HCT116 (cell line): ENCODE measurements at regions not wholly inside any gene's neighbourhood (a gene's known extent, or its start where the extent isn't known, plus 50 kb on each side); places are given as distances from the start of the nearest gene placed in this dataset.

Experiments
- ATAC-seq: fragments of 200-7000 bp; cut with Tn5 transposase; 2 replicates; pipeline ENCODE4 v1.9.1; 2020; ENCODE audit warnings: mild to moderate bottlenecking, moderate library complexity
- BruUV-seq: library from RNA; stranded (reverse); fragments of 400-500 nt; replicated peaks from 2 replicates; lab custom pipeline; 2021; lab: Mats Ljungman, UMichigan
- CTCF ChIA-PET: fragments of 300-600 bp; sonication (Branson Sonifier 250); formaldehyde crosslinking; loops from one replicate; lab custom pipeline; 2021; ENCODE audit warnings: antibody characterized with exemption; lab: Charles Lee
- POLR2A ChIA-PET: fragments of 300-600, 350-600 bp; sonication (Branson Sonifier 250); formaldehyde crosslinking; loops from one replicate; lab custom pipeline; 2021; ENCODE audit warnings: antibody characterized with exemption; lab: Charles Lee
- RAD21 ChIA-PET, 2 experiments: fragments of 300-600 bp; sonication (Branson Sonifier 250); formaldehyde crosslinking; loops; one replicate each; lab custom pipeline; 2023; ENCODE audit warnings: low total read pairs in 2 of 2; ENCODE audit not compliant: uncharacterized antibody in 2 of 2, unreplicated experiment in 2 of 2, low non-redundant PET in 1 of 2; lab: Charles Lee
- DNase-seq: peaks from one replicate; pipeline ENCODE4 v3.0.0-alpha.2; 2010; ENCODE audit warnings: low read depth, low spot score
- H2AFZ ChIP-seq: fragments of 200-600 bp; shearing (Covaris generic), sonication (generic); 2 replicates; pipeline ENCODE4 v1.6.1; 2017; ENCODE audit warnings: low read depth, mixed run types, mixed read lengths, antibody characterized with exemption, low read length; ENCODE audit not compliant: poor library complexity, severe bottlenecking
- H3K27ac ChIP-seq: 2 replicates; pipeline ENCODE4 v1.5.1; 2012; ENCODE audit warnings: low read depth, low read length
- H3K27me3 ChIP-seq: fragments of 200-600 bp; sonication (generic); 2 replicates; pipeline ENCODE4 v1.6.1; 2016; ENCODE audit warnings: mixed run types, low read length, mixed read lengths; ENCODE audit not compliant: insufficient read depth
- H3K36me3 ChIP-seq, 2 experiments: fragments of 200-500 bp in 1 of 2; fragments of 200-600 bp in 1 of 2; sonication (Bioruptor generic) in 1 of 2; sonication (generic) in 1 of 2; 2 replicates each; pipeline versions ENCODE4 v1.5.1 to v1.6.1; 2014 to 2016; ENCODE audit warnings: low read length in 2 of 2, inconsistent platforms in 1 of 2, mixed read lengths in 1 of 2, mixed run types in 1 of 2; ENCODE audit not compliant: insufficient read depth in 2 of 2, control insufficient read depth in 1 of 2
- H3K4me1 ChIP-seq, 2 experiments: fragments of 200-600 bp in 1 of 2; sonication (generic) in 1 of 2; 2 replicates each; pipeline versions ENCODE4 v1.5.1 to v1.6.1; 2012 to 2017; ENCODE audit warnings: low read length in 2 of 2, inconsistent platforms in 1 of 2, mild to moderate bottlenecking in 1 of 2, mixed read lengths in 1 of 2, mixed run types in 1 of 2, moderate library complexity in 1 of 2; ENCODE audit not compliant: insufficient read depth in 2 of 2, control insufficient read depth in 1 of 2
- H3K4me2 ChIP-seq: fragments of 200-600 bp; sonication (generic); 2 replicates; pipeline ENCODE4 v1.6.1; 2017; ENCODE audit warnings: mixed run types, low read length, mixed read lengths
- H3K4me3 ChIP-seq, 2 experiments: fragments of 200-600 bp in 1 of 2; sonication (generic) in 1 of 2; replicated peaks in 1 of 2; 2 replicates each; pipeline ENCODE4 v1.5.1; 2011 to 2016; ENCODE audit warnings: low read length in 2 of 2, control low read depth in 1 of 2, low read depth in 1 of 2, mild to moderate bottlenecking in 1 of 2, mixed read lengths in 1 of 2, mixed run types in 1 of 2
- H3K79me2 ChIP-seq: fragments of 200-600 bp; sonication (generic); 2 replicates; pipeline ENCODE4 v1.6.1; 2017; ENCODE audit warnings: mild to moderate bottlenecking, mixed run types, low read length, moderate library complexity, mixed read lengths; ENCODE audit not compliant: insufficient read depth
- H3K9ac ChIP-seq: fragments of 200-600 bp; sonication (generic); 2 replicates; pipeline ENCODE4 v1.6.1; 2016; ENCODE audit warnings: low read length, mixed read lengths
- H3K9me2 ChIP-seq: fragments of 200-600 bp; sonication (generic), shearing (Covaris generic); 2 replicates; pipeline ENCODE4 v1.6.1; 2017; ENCODE audit warnings: mixed run types, mild to moderate bottlenecking, moderate library complexity; ENCODE audit not compliant: insufficient read depth
- H3K9me3 ChIP-seq, 2 experiments: fragments of 200-500 bp in 1 of 2; fragments of 200-600 bp in 1 of 2; sonication (Bioruptor generic) in 1 of 2; sonication (generic) in 1 of 2; 2 replicates each; pipeline ENCODE4 v1.6.1; 2014 to 2017; ENCODE audit warnings: low read length in 2 of 2, mixed read lengths in 2 of 2, inconsistent platforms in 1 of 2, low read depth in 1 of 2, mild to moderate bottlenecking in 1 of 2, mixed run types in 1 of 2, moderate library complexity in 1 of 2; ENCODE audit not compliant: control insufficient read depth in 1 of 2, insufficient read depth in 1 of 2
- H4K20me1 ChIP-seq: fragments of 200-600 bp; sonication (generic), shearing (Covaris generic); 2 replicates; pipeline ENCODE4 v1.6.1; 2017; ENCODE audit warnings: mixed run types, mild to moderate bottlenecking, moderate library complexity; ENCODE audit not compliant: insufficient read depth
- CBX3 ChIP-seq: IDR thresholded peaks from 2 replicates; pipeline ENCODE4 v1.6.1; 2012; ENCODE audit warnings: low read depth
- CEBPB ChIP-seq: IDR thresholded peaks from 2 replicates; pipeline ENCODE4 v1.6.1; 2012; ENCODE audit warnings: low read depth
- ELF1 ChIP-seq: IDR thresholded peaks from 2 replicates; pipeline ENCODE4 v1.6.1; 2012; ENCODE audit warnings: low read depth, borderline replicate concordance
- POLR2A ChIP-seq: IDR thresholded peaks from 2 replicates; pipeline ENCODE4 v1.7.0; 2011; ENCODE audit warnings: borderline replicate concordance; ENCODE audit not compliant: insufficient read depth, insufficient read length; ENCODE audit errors: extremely low read depth
- POLR2AphosphoS5 ChIP-seq: IDR thresholded peaks from 2 replicates; pipeline ENCODE4 v1.6.1; 2011; ENCODE audit warnings: mild to moderate bottlenecking, low read depth, low read length, moderate library complexity
- SP1 ChIP-seq: IDR thresholded peaks from 2 replicates; pipeline ENCODE4 v1.6.1; 2012; ENCODE audit warnings: low read depth
- SRF ChIP-seq: IDR thresholded peaks from 2 replicates; pipeline ENCODE4 v1.6.1; 2012; ENCODE audit warnings: low read depth
- YY1 ChIP-seq: IDR thresholded peaks from 2 replicates; pipeline ENCODE4 v1.6.1; 2011; ENCODE audit warnings: low read length, low read depth, moderate library complexity, mild to moderate bottlenecking; ENCODE audit not compliant: insufficient replicate concordance; ENCODE audit errors: extremely low read depth
- ZFX ChIP-seq: fragments of 450-650 bp; IDR thresholded peaks from 2 replicates; pipeline ENCODE4 v1.6.1; 2017
- ZNF274 ChIP-seq: fragments of 200-500 bp; sonication (Bioruptor generic); IDR thresholded peaks from 2 replicates; pipeline ENCODE4 v1.6.1; 2014; ENCODE audit warnings: mild to moderate bottlenecking, low read depth, low read length, inconsistent platforms
- intact Hi-C: fragments of 100-400 bp; cut with micrococcal nuclease; formaldehyde crosslinking; loops from 2 replicates; pipeline ENCODE4 v1.10.0; 2022
- TF ChIP-seq, protein P1 (sequence below): IDR thresholded peaks from 2 replicates; pipeline ENCODE4 v1.6.1; 2012; ENCODE audit warnings: low read depth
- TF ChIP-seq, protein P2 (sequence below), 3 experiments: fragments of 200-600 bp in 1 of 3; sonication (generic) in 1 of 3; IDR thresholded peaks in 2 of 3; conservative IDR thresholded peaks in 1 of 3; 2 replicates each; pipeline ENCODE4 v1.5.1; 2012 to 2017; ENCODE audit warnings: low read depth in 2 of 3, low read length in 2 of 3, antibody characterized with exemption in 1 of 3, borderline replicate concordance in 1 of 3, control low read depth in 1 of 3, mild to moderate bottlenecking in 1 of 3, mixed read lengths in 1 of 3, mixed run types in 1 of 3, moderate library complexity in 1 of 3; ENCODE audit not compliant: insufficient read depth in 1 of 3
- TF ChIP-seq, protein P3 (sequence below): IDR thresholded peaks from 2 replicates; pipeline ENCODE4 v1.6.1; 2012
- TF ChIP-seq, protein P4 (sequence below): IDR thresholded peaks from 2 replicates; pipeline ENCODE4 v1.6.1; 2011; ENCODE audit warnings: mild to moderate bottlenecking, low read length, moderate library complexity; ENCODE audit not compliant: insufficient replicate concordance; ENCODE audit errors: extremely low read depth

DNA sequence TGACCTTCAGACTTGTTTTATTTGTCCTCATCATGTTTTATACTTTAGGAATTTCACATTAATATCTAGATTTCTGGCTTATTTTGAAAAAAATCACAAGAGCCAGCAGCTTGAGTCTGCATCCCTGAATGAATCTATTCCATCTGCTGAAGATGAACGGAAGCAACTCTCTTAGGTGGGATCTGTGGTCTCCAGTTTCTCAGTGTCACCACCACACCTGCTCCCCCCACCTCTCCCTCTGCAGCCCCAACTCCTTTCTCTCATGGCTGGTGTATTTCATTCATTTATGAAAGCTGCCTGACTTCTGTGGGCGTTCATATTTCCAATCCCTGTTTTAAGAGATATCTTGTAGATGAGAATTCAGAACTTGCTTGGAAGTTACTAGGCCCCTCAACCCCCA is 102.1 kb upstream of the AGBL1 start (continued):
- TF ChIP-seq, protein P1, sequence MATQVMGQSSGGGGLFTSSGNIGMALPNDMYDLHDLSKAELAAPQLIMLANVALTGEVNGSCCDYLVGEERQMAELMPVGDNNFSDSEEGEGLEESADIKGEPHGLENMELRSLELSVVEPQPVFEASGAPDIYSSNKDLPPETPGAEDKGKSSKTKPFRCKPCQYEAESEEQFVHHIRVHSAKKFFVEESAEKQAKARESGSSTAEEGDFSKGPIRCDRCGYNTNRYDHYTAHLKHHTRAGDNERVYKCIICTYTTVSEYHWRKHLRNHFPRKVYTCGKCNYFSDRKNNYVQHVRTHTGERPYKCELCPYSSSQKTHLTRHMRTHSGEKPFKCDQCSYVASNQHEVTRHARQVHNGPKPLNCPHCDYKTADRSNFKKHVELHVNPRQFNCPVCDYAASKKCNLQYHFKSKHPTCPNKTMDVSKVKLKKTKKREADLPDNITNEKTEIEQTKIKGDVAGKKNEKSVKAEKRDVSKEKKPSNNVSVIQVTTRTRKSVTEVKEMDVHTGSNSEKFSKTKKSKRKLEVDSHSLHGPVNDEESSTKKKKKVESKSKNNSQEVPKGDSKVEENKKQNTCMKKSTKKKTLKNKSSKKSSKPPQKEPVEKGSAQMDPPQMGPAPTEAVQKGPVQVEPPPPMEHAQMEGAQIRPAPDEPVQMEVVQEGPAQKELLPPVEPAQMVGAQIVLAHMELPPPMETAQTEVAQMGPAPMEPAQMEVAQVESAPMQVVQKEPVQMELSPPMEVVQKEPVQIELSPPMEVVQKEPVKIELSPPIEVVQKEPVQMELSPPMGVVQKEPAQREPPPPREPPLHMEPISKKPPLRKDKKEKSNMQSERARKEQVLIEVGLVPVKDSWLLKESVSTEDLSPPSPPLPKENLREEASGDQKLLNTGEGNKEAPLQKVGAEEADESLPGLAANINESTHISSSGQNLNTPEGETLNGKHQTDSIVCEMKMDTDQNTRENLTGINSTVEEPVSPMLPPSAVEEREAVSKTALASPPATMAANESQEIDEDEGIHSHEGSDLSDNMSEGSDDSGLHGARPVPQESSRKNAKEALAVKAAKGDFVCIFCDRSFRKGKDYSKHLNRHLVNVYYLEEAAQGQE, result no peak
- no peak for TF ChIP-seq SRF

DNA sequence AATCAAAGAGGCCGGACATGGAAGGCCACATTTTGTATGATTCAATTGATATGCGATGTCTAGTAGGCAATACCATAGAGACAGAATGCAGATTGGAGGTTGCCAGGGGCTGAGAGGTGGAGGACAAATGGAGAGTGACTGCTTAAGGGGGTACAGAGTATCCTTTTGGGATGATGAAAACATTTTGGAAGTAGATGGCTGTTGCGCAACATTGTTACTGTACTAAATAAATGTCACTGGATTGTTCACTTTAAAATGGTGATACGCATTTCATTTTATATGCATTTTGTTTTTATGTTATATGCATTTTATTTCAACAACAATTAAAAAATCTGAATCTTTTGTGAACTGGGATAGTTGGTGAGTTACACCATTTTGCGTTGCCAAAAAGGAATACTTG is 99.7 kb upstream of the AGBL1 start:
- intact Hi-C loops, result no loop called here
- ATAC-seq (no peak), DNase-seq (no peak)
- Histone ChIP-seq H4K20me1 (no peaks in the 10 kb centered on the region), H3K79me2 (no peaks in the 10 kb centered on the region), H3K9me3 (no peaks in the 10 kb centered on the region), H2AFZ (no peak overlapping the region), H3K4me3 (no peak overlapping the region), H3K4me1 (no peaks in the 10 kb centered on the region), H3K9ac (no peak overlapping the region), H3K9me2 (no peaks in the 10 kb centered on the region), H3K4me2 (no peak overlapping the region), H3K36me3 (no peaks in the 10 kb centered on the region), H3K27ac (no peak overlapping the region), H3K27me3 (0 out of 2 replicates have a peak, but pooled peaks cover 7% of the 10 kb centered on the region)
- ChIA-PET POLR2A (no interaction called here), RAD21 (no interaction called here), CTCF (no interaction called here)
- no TSS peak for BruUV-seq
- TF ChIP-seq SP1 (no peak), ELF1 (no peak), POLR2AphosphoS5 (no peak), YY1 (no peak), CEBPB (no peak), ZFX (no peak), ZNF274 (no peak), POLR2A (no peak), CBX3 (no peak)
- TF ChIP-seq, protein P1, result no peak
- TF ChIP-seq, protein P2, sequence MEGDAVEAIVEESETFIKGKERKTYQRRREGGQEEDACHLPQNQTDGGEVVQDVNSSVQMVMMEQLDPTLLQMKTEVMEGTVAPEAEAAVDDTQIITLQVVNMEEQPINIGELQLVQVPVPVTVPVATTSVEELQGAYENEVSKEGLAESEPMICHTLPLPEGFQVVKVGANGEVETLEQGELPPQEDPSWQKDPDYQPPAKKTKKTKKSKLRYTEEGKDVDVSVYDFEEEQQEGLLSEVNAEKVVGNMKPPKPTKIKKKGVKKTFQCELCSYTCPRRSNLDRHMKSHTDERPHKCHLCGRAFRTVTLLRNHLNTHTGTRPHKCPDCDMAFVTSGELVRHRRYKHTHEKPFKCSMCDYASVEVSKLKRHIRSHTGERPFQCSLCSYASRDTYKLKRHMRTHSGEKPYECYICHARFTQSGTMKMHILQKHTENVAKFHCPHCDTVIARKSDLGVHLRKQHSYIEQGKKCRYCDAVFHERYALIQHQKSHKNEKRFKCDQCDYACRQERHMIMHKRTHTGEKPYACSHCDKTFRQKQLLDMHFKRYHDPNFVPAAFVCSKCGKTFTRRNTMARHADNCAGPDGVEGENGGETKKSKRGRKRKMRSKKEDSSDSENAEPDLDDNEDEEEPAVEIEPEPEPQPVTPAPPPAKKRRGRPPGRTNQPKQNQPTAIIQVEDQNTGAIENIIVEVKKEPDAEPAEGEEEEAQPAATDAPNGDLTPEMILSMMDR (IDR thresholded peaks at IDR 0.05 in 2 of 3, conservative IDR thresholded peaks at IDR 0.05 in 1 of 3; ENCODE audit: borderline replicate concordance in 1 of 3, insufficient read depth in 1 of 3, low read depth in 2 of 3, low read length in 2 of 3), result no peak
- TF ChIP-seq, protein P3, sequence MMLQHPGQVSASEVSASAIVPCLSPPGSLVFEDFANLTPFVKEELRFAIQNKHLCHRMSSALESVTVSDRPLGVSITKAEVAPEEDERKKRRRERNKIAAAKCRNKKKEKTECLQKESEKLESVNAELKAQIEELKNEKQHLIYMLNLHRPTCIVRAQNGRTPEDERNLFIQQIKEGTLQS, result no peak
- TF ChIP-seq, protein P4, sequence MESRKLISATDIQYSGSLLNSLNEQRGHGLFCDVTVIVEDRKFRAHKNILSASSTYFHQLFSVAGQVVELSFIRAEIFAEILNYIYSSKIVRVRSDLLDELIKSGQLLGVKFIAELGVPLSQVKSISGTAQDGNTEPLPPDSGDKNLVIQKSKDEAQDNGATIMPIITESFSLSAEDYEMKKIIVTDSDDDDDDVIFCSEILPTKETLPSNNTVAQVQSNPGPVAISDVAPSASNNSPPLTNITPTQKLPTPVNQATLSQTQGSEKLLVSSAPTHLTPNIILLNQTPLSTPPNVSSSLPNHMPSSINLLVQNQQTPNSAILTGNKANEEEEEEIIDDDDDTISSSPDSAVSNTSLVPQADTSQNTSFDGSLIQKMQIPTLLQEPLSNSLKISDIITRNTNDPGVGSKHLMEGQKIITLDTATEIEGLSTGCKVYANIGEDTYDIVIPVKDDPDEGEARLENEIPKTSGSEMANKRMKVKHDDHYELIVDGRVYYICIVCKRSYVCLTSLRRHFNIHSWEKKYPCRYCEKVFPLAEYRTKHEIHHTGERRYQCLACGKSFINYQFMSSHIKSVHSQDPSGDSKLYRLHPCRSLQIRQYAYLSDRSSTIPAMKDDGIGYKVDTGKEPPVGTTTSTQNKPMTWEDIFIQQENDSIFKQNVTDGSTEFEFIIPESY, result no peak
